Mucosa of rectum (tissue), 2 donors: ENCODE measurements at regions not wholly inside any gene's neighbourhood (a gene's known extent, or its start where the extent isn't known, plus 50 kb on each side); places are given as distances from the start of the nearest gene placed in this dataset.
"Not testable (repeated sequence)": the region's sequence is repeated elsewhere in the genome, so short reads cannot be mapped to it uniquely, and the experiment has no call there.

Experiments
- H3K27ac ChIP-seq, 2 donors: one replicate each; pipeline ENCODE4 v1.7.0; 2013; ENCODE audit warnings: inconsistent platforms in 2 of 2, low read depth in 2 of 2, low read length in 2 of 2
- H3K27me3 ChIP-seq, 2 donors: one replicate each; pipeline ENCODE4 v1.7.0; 2013; ENCODE audit warnings: low read length in 2 of 2; ENCODE audit not compliant: control insufficient read depth in 2 of 2, insufficient read depth in 2 of 2
- H3K36me3 ChIP-seq, 2 donors: one replicate each; pipeline ENCODE4 v1.7.0; 2013; ENCODE audit warnings: low read length in 2 of 2; ENCODE audit not compliant: control insufficient read depth in 2 of 2, insufficient read depth in 2 of 2
- H3K4me1 ChIP-seq, 2 donors: one replicate each; pipeline ENCODE4 v1.7.0; 2013; ENCODE audit warnings: low read length in 2 of 2, mild to moderate bottlenecking in 1 of 2; ENCODE audit not compliant: control insufficient read depth in 2 of 2, insufficient read depth in 2 of 2
- H3K4me3 ChIP-seq, 2 donors: one replicate each; pipeline ENCODE4 v1.7.0; 2013; ENCODE audit warnings: low read length in 2 of 2
- H3K9ac ChIP-seq, 2 donors: one replicate each; pipeline ENCODE4 v1.7.0; 2013; ENCODE audit warnings: low read length in 2 of 2, low read depth in 1 of 2, mild to moderate bottlenecking in 1 of 2
- H3K9me3 ChIP-seq, 2 donors: one replicate each; pipeline ENCODE4 v1.7.0; 2013; ENCODE audit warnings: low read length in 2 of 2; ENCODE audit not compliant: control insufficient read depth in 2 of 2
- donor health status: healthy.
- donor health status: Normal muscosa, but diverticular disease.

GRCh38 chr21:5105939-5106708 is 5415.3 kb upstream of the TPTE start:
- peak overlapping the region in 1 of 2 donors; percentile 32 for H3K27ac ChIP-seq
- not testable (repeated sequence) for H3K9me3 ChIP-seq, H3K9ac ChIP-seq, H3K4me3 ChIP-seq, H3K36me3 ChIP-seq, H3K4me1 ChIP-seq, H3K27me3 ChIP-seq

GRCh38 chr21:5106767-5107464 is 5414.5 kb upstream of the TPTE start:
- H3K9me3 ChIP-seq, H3K36me3 ChIP-seq, H3K9ac ChIP-seq, H3K27me3 ChIP-seq, H3K4me3 ChIP-seq, H3K4me1 ChIP-seq: not testable (repeated sequence)
- peak overlapping the region in 1 of 2 donors; percentile 38 for H3K27ac ChIP-seq

- H3K4me3 ChIP-seq, H3K9ac ChIP-seq, H3K36me3 ChIP-seq, H3K27ac ChIP-seq, H3K4me1 ChIP-seq, H3K9me3 ChIP-seq, H3K27me3 ChIP-seq: not testable (repeated sequence)
Observed at GRCh38 chr21:5107637-5108036, 5413.7 kb upstream of the TPTE start.

- H3K4me1 ChIP-seq, H3K4me3 ChIP-seq, H3K36me3 ChIP-seq, H3K9me3 ChIP-seq, H3K9ac ChIP-seq, H3K27me3 ChIP-seq, H3K27ac ChIP-seq: not testable (repeated sequence)
Observed at GRCh38 chr21:5108048-5108775, 5413.2 kb upstream of the TPTE start.

GRCh38 chr21:5111197-5111596 is 5410.2 kb upstream of the TPTE start:
- H3K4me1 ChIP-seq, H3K27ac ChIP-seq, H3K9me3 ChIP-seq, H3K4me3 ChIP-seq, H3K36me3 ChIP-seq, H3K27me3 ChIP-seq, H3K9ac ChIP-seq: not testable (repeated sequence)

GRCh38 chr21:5113092-5113491 is 5408.3 kb upstream of the TPTE start:
- not testable (repeated sequence) for H3K27ac ChIP-seq, H3K36me3 ChIP-seq, H3K4me3 ChIP-seq, H3K27me3 ChIP-seq, H3K9ac ChIP-seq, H3K9me3 ChIP-seq, H3K4me1 ChIP-seq

GRCh38 chr21:5114468-5114867 is 5406.9 kb upstream of the TPTE start:
- not testable (repeated sequence) for H3K4me3 ChIP-seq, H3K27me3 ChIP-seq, H3K36me3 ChIP-seq, H3K27ac ChIP-seq, H3K4me1 ChIP-seq, H3K9me3 ChIP-seq, H3K9ac ChIP-seq

- H3K9ac ChIP-seq, H3K27ac ChIP-seq: not testable (repeated sequence)
Observed at GRCh38 chr21:5114893-5115645, 5406.3 kb upstream of the TPTE start.

GRCh38 chr21:5115646-5116343 is 5405.6 kb upstream of the TPTE start:
- not testable (repeated sequence) for H3K4me1 ChIP-seq, H3K9me3 ChIP-seq, H3K27ac ChIP-seq, H3K36me3 ChIP-seq, H3K9ac ChIP-seq, H3K27me3 ChIP-seq, H3K4me3 ChIP-seq

More at GRCh38 chr21:5114893-5115645, 5406.3 kb upstream of the TPTE start:
- H3K4me1 ChIP-seq, H3K9me3 ChIP-seq, H3K4me3 ChIP-seq, H3K36me3 ChIP-seq, H3K27me3 ChIP-seq: not testable (repeated sequence)
